GM12875 (cell line): ENCODE measurements at regions not wholly inside any gene's neighbourhood (a gene's known extent, or its start where the extent isn't known, plus 50 kb on each side); places are given as distances from the start of the nearest gene placed in this dataset.

Experiments used
- H3K4me3 ChIP-seq: one replicate; pipeline ENCODE4 v1.5.1; 2011; ENCODE audit warnings: low read depth, low read length, control low read depth
- CTCF ChIP-seq: IDR thresholded peaks from 2 replicates; pipeline ENCODE4 v1.5.1; 2011; ENCODE audit warnings: low read depth, mild to moderate bottlenecking, control low read depth, inconsistent platforms, low read length, moderate library complexity, borderline replicate concordance; ENCODE audit not compliant: insufficient read depth

GRCh38 chr4:111635646-111636045 lies 509.6 kb upstream of the FAM241A start:
- no peak overlapping the region for H3K4me3 ChIP-seq
- no peak for TF ChIP-seq CTCF

- TF ChIP-seq CTCF, result no peak
- H3K4me3 ChIP-seq, result no peak overlapping the region
These were observed 508.2 kb upstream of the FAM241A start for GRCh38 chr4:111636961-111637585.

- no peak overlapping the region for H3K4me3 ChIP-seq
- TF ChIP-seq CTCF, result no peak
These were observed 506.0 kb upstream of the FAM241A start for GRCh38 chr4:111639120-111639690.

GRCh38 chr4:111639876-111640275 lies 505.4 kb upstream of the FAM241A start:
- H3K4me3 ChIP-seq, result no peak overlapping the region
- TF ChIP-seq CTCF, result no peak

GRCh38 chr4:111641813-111642579 lies 503.3 kb upstream of the FAM241A start:
- H3K4me3 ChIP-seq, result no peak overlapping the region
- peak; percentile 77 for TF ChIP-seq CTCF

- H3K4me3 ChIP-seq, result no peak overlapping the region
- no peak for TF ChIP-seq CTCF
These were observed 497.2 kb upstream of the FAM241A start for GRCh38 chr4:111648056-111648455.

GRCh38 chr4:111649308-111649707 lies 495.9 kb upstream of the FAM241A start:
- H3K4me3 ChIP-seq, result no peak overlapping the region
- TF ChIP-seq CTCF, result no peak
